ENCODE measurements at regions not wholly inside any gene's neighbourhood (a gene's known extent, or its start where the extent isn't known, plus 50 kb on each side); places are given as distances from the start of the nearest gene placed in this dataset.

GRCh38 chr5:86118542-86118941 is 499.2 kb upstream of the COX7C start:
- ATAC-seq, result no peak
- no peaks in the 10 kb centered on the region for H3K9me3 ChIP-seq (ENCODE audit: control insufficient read depth, insufficient read depth, low read length)
- no peak overlapping the region for H3K27ac ChIP-seq (ENCODE audit: low read length)
- peaks cover 7 to 9% of the 10 kb centered on the region in 2 donors for H3K9me3 Mint-ChIP-seq
- H3K4me1 ChIP-seq (ENCODE audit: control insufficient read depth, insufficient read depth, low read length), result no peaks in the 10 kb centered on the region
- H3K4me3 ChIP-seq (ENCODE audit: low read length), result no peak overlapping the region
- no peaks in the 10 kb centered on the region for H3K36me3 ChIP-seq (ENCODE audit: control insufficient read depth, insufficient read depth, low read length)
- H3K27ac Mint-ChIP-seq, result no peak overlapping the region
- no peaks in the 10 kb centered on the region for H3K27me3 Mint-ChIP-seq (ENCODE audit: low read depth in 2 of 2)
- no CpG with 5 or more reads among the region's 1 CpG for WGBS (ENCODE audit: insufficient coverage)
- no peak overlapping the region for H3K4me3 Mint-ChIP-seq
- no peak for TF ChIP-seq CTCF (IDR thresholded peaks at IDR 0.05)
- H3K36me3 Mint-ChIP-seq, result no peaks in the 10 kb centered on the region
- H3K4me1 Mint-ChIP-seq, result no peaks in the 10 kb centered on the region
- DNase-seq, result no peak
- intact Hi-C loops (cut with micrococcal nuclease), result no loop called here
- H3K27me3 ChIP-seq (ENCODE audit: control insufficient read depth, insufficient read depth, low read length), result no peaks in the 10 kb centered on the region

GRCh38 chr5:86124333-86124732 is 493.4 kb upstream of the COX7C start:
- ATAC-seq (no peak), DNase-seq (no peak)
- no peaks in the 10 kb centered on the region for H3K36me3 Mint-ChIP-seq
- intact Hi-C loops (cut with micrococcal nuclease), result no loop called here
- Histone ChIP-seq H3K4me1 (ENCODE audit: control insufficient read depth, insufficient read depth, low read length) (no peaks in the 10 kb centered on the region), H3K9me3 (ENCODE audit: control insufficient read depth, insufficient read depth, low read length) (no peaks in the 10 kb centered on the region), H3K36me3 (ENCODE audit: control insufficient read depth, insufficient read depth, low read length) (no peaks in the 10 kb centered on the region), H3K27me3 (ENCODE audit: control insufficient read depth, insufficient read depth, low read length) (no peaks in the 10 kb centered on the region), H3K27ac (ENCODE audit: low read length) (no peak overlapping the region), H3K4me3 (ENCODE audit: low read length) (no peak overlapping the region)
- H3K4me1 Mint-ChIP-seq, result no peaks in the 10 kb centered on the region
- no peak for TF ChIP-seq CTCF (IDR thresholded peaks at IDR 0.05)
- no peak overlapping the region for H3K27ac Mint-ChIP-seq
- H3K4me3 Mint-ChIP-seq, result no peak overlapping the region
- peaks cover 2 to 8% of the 10 kb centered on the region in 2 donors for H3K9me3 Mint-ChIP-seq
- 91% methylated on average over 3 of the region's 3 CpGs for WGBS (ENCODE audit: insufficient coverage)
- H3K27me3 Mint-ChIP-seq (ENCODE audit: low read depth in 2 of 2), result no peaks in the 10 kb centered on the region

GRCh38 chr5:86125731-86126601 is 491.8 kb upstream of the COX7C start:
- ATAC-seq (no peak), DNase-seq (no peak)
- Mint-ChIP-seq H3K27me3 (ENCODE audit: low read depth in 2 of 2) (no peaks in the 10 kb centered on the region), H3K4me3 (no peak overlapping the region), H3K27ac (no peak overlapping the region), H3K4me1 (no peaks in the 10 kb centered on the region), H3K9me3 (peaks cover 0 to 6% of the 10 kb centered on the region in 2 donors), H3K36me3 (no peaks in the 10 kb centered on the region)
- intact Hi-C loops (cut with micrococcal nuclease), result no loop called here
- no peak for TF ChIP-seq CTCF (IDR thresholded peaks at IDR 0.05)
- Histone ChIP-seq H3K27ac (ENCODE audit: low read length) (no peak overlapping the region), H3K27me3 (ENCODE audit: control insufficient read depth, insufficient read depth, low read length) (no peaks in the 10 kb centered on the region), H3K4me1 (ENCODE audit: control insufficient read depth, insufficient read depth, low read length) (no peaks in the 10 kb centered on the region), H3K9me3 (ENCODE audit: control insufficient read depth, insufficient read depth, low read length) (no peaks in the 10 kb centered on the region), H3K36me3 (ENCODE audit: control insufficient read depth, insufficient read depth, low read length) (no peaks in the 10 kb centered on the region), H3K4me3 (ENCODE audit: low read length) (no peak overlapping the region)
- 33% methylated on average over 1 of the region's 2 CpGs for WGBS (ENCODE audit: insufficient coverage)

- DNase-seq, result no peak
- no peak overlapping the region for H3K4me3 Mint-ChIP-seq
- no peaks in the 10 kb centered on the region for H3K27me3 Mint-ChIP-seq (ENCODE audit: low read depth in 2 of 2)
- no peak for ATAC-seq
- H3K9me3 Mint-ChIP-seq, result peaks cover 0 to 7% of the 10 kb centered on the region in 2 donors
- no CpG with 5 or more reads among the region's 1 CpG for WGBS (ENCODE audit: insufficient coverage)
- no peaks in the 10 kb centered on the region for H3K36me3 Mint-ChIP-seq
- intact Hi-C loops (cut with micrococcal nuclease), result no loop called here
- no peak overlapping the region for H3K27ac Mint-ChIP-seq
- Histone ChIP-seq H3K36me3 (ENCODE audit: control insufficient read depth, insufficient read depth, low read length) (no peaks in the 10 kb centered on the region), H3K27me3 (ENCODE audit: control insufficient read depth, insufficient read depth, low read length) (no peaks in the 10 kb centered on the region), H3K27ac (ENCODE audit: low read length) (no peak overlapping the region), H3K4me3 (ENCODE audit: low read length) (no peak overlapping the region), H3K4me1 (ENCODE audit: control insufficient read depth, insufficient read depth, low read length) (no peaks in the 10 kb centered on the region), H3K9me3 (ENCODE audit: control insufficient read depth, insufficient read depth, low read length) (no peaks in the 10 kb centered on the region)
- H3K4me1 Mint-ChIP-seq, result no peaks in the 10 kb centered on the region
- TF ChIP-seq CTCF (IDR thresholded peaks at IDR 0.05), result no peak
Observed at GRCh38 chr5:86127696-86128095, 490.0 kb upstream of the COX7C start.

Data from natural killer cell (primary cell).